Skeletal muscle cell (primary cell): ENCODE measurements at regions not wholly inside any gene's neighbourhood (a gene's known extent, or its start where the extent isn't known, plus 50 kb on each side); places are given as distances from the start of the nearest gene placed in this dataset.

Source experiments
- DNase-seq: peaks from one replicate; pipeline ENCODE4 v3.0.0-alpha.2; 2010; ENCODE audit warnings: low read depth
- H3K4me3 ChIP-seq: 2 replicates; pipeline ENCODE4 v1.5.1; 2011; ENCODE audit warnings: low read depth, mild to moderate bottlenecking, control low read depth, low read length, moderate library complexity

GRCh38 chrX:30957753-30958152, 68.7 kb upstream of the TAB3 start:
- DNase-seq, result peak; percentile 11

GRCh38 chrX:30955687-30956086, 66.6 kb upstream of the TAB3 start:
- H3K4me3 ChIP-seq, result no peak overlapping the region
- DNase-seq, result no peak

More at GRCh38 chrX:30957753-30958152, 68.7 kb upstream of the TAB3 start:
- H3K4me3 ChIP-seq, result no peak overlapping the region

- H3K4me3 ChIP-seq, result no peak overlapping the region
- DNase-seq, result no peak
Measured at GRCh38 chrX:30951003-30951402, 61.9 kb upstream of the TAB3 start.

- H3K4me3 ChIP-seq, result no peak overlapping the region
- DNase-seq, result no peak
Measured at GRCh38 chrX:30950391-30950790, 61.3 kb upstream of the TAB3 start.

- DNase-seq, result no peak
- H3K4me3 ChIP-seq, result no peak overlapping the region
Measured at GRCh38 chrX:30949554-30949953, 60.5 kb upstream of the TAB3 start.

- H3K4me3 ChIP-seq, result no peak overlapping the region
- no peak for DNase-seq
Measured at GRCh38 chrX:30948626-30949025, 59.6 kb upstream of the TAB3 start.

- DNase-seq, result no peak
- no peak overlapping the region for H3K4me3 ChIP-seq
Measured at GRCh38 chrX:30948051-30948450, 59.0 kb upstream of the TAB3 start.

- no peak for DNase-seq
Measured at GRCh38 chrX:30943984-30944383, 54.9 kb upstream of the TAB3 start.

GRCh38 chrX:30941898-30942297, 52.8 kb upstream of the TAB3 start:
- DNase-seq, result no peak
- no peak overlapping the region for H3K4me3 ChIP-seq

More at GRCh38 chrX:30943984-30944383, 54.9 kb upstream of the TAB3 start:
- H3K4me3 ChIP-seq, result no peak overlapping the region

GRCh38 chrX:30939928-30940327, 50.9 kb upstream of the TAB3 start:
- H3K4me3 ChIP-seq, result no peak overlapping the region
- no peak for DNase-seq
